ENCODE measurements at regions not wholly inside any gene's neighbourhood (a gene's known extent, or its start where the extent isn't known, plus 50 kb on each side); places are given as distances from the start of the nearest gene placed in this dataset.
"Not testable (repeated sequence)": the region's sequence is repeated elsewhere in the genome, so short reads cannot be mapped to it uniquely, and the experiment has no call there.

GRCh38 chr2:87692914-87693313 is 55.0 kb upstream of the PLGLB2 start:
- TF ChIP-seq CTCF (IDR thresholded peaks at IDR 0.05; ENCODE audit: extremely low read depth in 1 of 2, insufficient read depth in 1 of 2, low read depth in 1 of 2, low read length in 2 of 2); MAX (IDR thresholded peaks at IDR 0.05; ENCODE audit: insufficient read depth, insufficient read length): not testable (repeated sequence)
